ENCODE measurements at regions not wholly inside any gene's neighbourhood (a gene's known extent, or its start where the extent isn't known, plus 50 kb on each side); places are given as distances from the start of the nearest gene placed in this dataset.

- no peak overlapping the region for H4K5ac ChIP-seq (ENCODE audit: insufficient read length, low read depth, low read length)
- H3K27ac ChIP-seq (ENCODE audit: insufficient read length, low read depth, low read length), result no peak overlapping the region
- H3K9me3 ChIP-seq (ENCODE audit: control insufficient read depth, low read depth, low read length), result no peaks in the 10 kb centered on the region
- H2BK15ac ChIP-seq (ENCODE audit: low read depth, low read length), result no peak overlapping the region
- WGBS (ENCODE audit: extremely low coverage, insufficient read length, low lambda C conversion rate), result no CpG with 5 or more reads among the region's 1 CpG
- no peak overlapping the region for H2BK12ac ChIP-seq (ENCODE audit: insufficient read length, low read depth, low read length)
- Mint-ChIP-seq H3K36me3 (ENCODE audit: insufficient read depth in 1 of 3, low read depth in 3 of 3) (no peaks in the 10 kb centered on the region), H3K4me3 (no peak overlapping the region), H3K9me3 (no peaks in the 10 kb centered on the region; a peak in 1 of 5 replicates), H3K27ac (no peak overlapping the region), H3K4me1 (peaks cover 0 to under 1% of the 10 kb centered on the region in 2 experiments; a peak in 1 of 4 replicates), H3K27me3 (ENCODE audit: low read depth) (no peaks in the 10 kb centered on the region; the same call in 1 of the 2 replicates)
- H4K20me1 ChIP-seq (ENCODE audit: control insufficient read depth, insufficient read depth, insufficient read length), result no peaks in the 10 kb centered on the region
- no peak overlapping the region for H2BK20ac ChIP-seq (ENCODE audit: low read depth, low read length, poor library complexity, severe bottlenecking)
- H3K4ac ChIP-seq (ENCODE audit: low read depth, low read length), result no peak overlapping the region
- H3K79me1 ChIP-seq (ENCODE audit: insufficient read depth, low read depth, low read length, poor library complexity, severe bottlenecking), result no peaks in the 10 kb centered on the region
- no peak overlapping the region for H4K91ac ChIP-seq (ENCODE audit: insufficient read length, low read depth, low read length)
- no peaks in the 10 kb centered on the region for H3K27me3 ChIP-seq (ENCODE audit: insufficient read depth, low read length)
- no peak overlapping the region for H2BK5ac ChIP-seq (ENCODE audit: insufficient read length, low read length)
- H3K23ac ChIP-seq (ENCODE audit: insufficient read length, low read depth, low read length), result no peak overlapping the region
- H3K79me2 ChIP-seq (ENCODE audit: insufficient read depth, low read length), result no peaks in the 10 kb centered on the region
- no peak overlapping the region for H3K4me2 ChIP-seq (ENCODE audit: insufficient read depth, insufficient read length, low read length)
- no peak overlapping the region for H2AFZ ChIP-seq (ENCODE audit: low read length)
- no peaks in the 10 kb centered on the region for H3K23me2 ChIP-seq (ENCODE audit: insufficient read length, low read depth, low read length, poor library complexity, severe bottlenecking)
- H3K56ac ChIP-seq (ENCODE audit: insufficient read length, low read depth, low read length), result no peak overlapping the region
- no peaks in the 10 kb centered on the region for H3K4me1 ChIP-seq (ENCODE audit: insufficient read depth, low read length)
- no peak overlapping the region for H3K14ac ChIP-seq (ENCODE audit: insufficient read depth, low read length)
- H3K18ac ChIP-seq (ENCODE audit: insufficient read length, low read depth, low read length), result no peak overlapping the region
- no peak for DNase-seq
- no peak overlapping the region for H3T11ph ChIP-seq (ENCODE audit: low read length)
- no peak for TF ChIP-seq CTCF (conservative IDR thresholded peaks at IDR 0.05)
- no peak overlapping the region for H2AK5ac ChIP-seq (ENCODE audit: insufficient read length, low read length)
- no peak overlapping the region for H3K9ac ChIP-seq (ENCODE audit: extremely low read depth, insufficient read length, low read length)
- no peak overlapping the region for H4K8ac ChIP-seq (replicated peaks; ENCODE audit: insufficient read length, low read depth, low read length)
- no peak overlapping the region for H2BK120ac ChIP-seq (ENCODE audit: low read depth, low read length, poor library complexity, severe bottlenecking)
Measured at GRCh38 chr10:4456776-4457175, 369.2 kb upstream of the AKR1E2 start.
